ENCODE measurements at regions not wholly inside any gene's neighbourhood (a gene's known extent, or its start where the extent isn't known, plus 50 kb on each side); places are given as distances from the start of the nearest gene placed in this dataset.

DNA sequence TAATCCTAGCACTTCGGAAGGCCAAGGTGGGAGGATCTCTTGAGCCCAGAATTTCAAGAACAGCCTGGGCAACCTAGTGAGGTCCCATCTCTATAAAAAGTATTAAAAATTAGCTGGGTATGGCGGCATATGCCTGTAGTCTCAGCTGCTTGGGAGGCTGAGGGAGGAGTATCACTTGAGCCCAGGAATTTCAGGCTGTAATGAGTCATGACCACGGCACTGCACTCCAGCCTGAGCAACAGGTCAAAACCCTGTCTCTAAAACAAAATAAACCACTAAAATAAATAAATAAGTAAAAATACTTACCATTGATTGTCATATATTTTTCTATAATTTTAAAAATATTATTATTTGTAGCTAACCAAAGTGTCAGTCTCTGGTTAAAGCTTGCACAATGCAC lies 315.6 kb upstream of the SMIM31 start:
- no peak overlapping the region for H3K4me3 ChIP-seq (ENCODE audit: control insufficient read depth, low read depth, low read length)
- peak; percentile 12 for DNase-seq (ENCODE audit: low read depth)
- TF ChIP-seq, protein P1, sequence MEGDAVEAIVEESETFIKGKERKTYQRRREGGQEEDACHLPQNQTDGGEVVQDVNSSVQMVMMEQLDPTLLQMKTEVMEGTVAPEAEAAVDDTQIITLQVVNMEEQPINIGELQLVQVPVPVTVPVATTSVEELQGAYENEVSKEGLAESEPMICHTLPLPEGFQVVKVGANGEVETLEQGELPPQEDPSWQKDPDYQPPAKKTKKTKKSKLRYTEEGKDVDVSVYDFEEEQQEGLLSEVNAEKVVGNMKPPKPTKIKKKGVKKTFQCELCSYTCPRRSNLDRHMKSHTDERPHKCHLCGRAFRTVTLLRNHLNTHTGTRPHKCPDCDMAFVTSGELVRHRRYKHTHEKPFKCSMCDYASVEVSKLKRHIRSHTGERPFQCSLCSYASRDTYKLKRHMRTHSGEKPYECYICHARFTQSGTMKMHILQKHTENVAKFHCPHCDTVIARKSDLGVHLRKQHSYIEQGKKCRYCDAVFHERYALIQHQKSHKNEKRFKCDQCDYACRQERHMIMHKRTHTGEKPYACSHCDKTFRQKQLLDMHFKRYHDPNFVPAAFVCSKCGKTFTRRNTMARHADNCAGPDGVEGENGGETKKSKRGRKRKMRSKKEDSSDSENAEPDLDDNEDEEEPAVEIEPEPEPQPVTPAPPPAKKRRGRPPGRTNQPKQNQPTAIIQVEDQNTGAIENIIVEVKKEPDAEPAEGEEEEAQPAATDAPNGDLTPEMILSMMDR (conservative IDR thresholded peaks at IDR 0.05; ENCODE audit: control insufficient read depth, insufficient read depth, low read depth, low read length): no peak

DNA sequence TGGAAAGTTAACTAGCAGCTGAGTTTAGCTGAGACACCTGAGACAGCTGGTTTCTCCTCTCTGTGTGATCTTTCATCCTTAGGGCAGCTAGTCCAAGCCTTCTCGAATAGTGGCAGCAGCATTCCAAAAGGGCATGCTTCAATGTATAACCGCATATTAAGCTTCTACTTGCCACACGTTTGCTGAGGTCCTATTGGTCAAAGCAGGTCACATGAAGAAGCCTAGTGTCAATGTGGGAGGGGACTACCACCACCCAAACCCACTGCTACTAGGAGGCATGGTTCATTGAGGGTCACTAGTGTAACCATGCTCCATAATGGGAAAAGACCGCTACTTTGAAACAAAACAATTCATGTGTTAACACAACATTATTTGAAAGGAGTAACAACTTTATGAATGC lies 314.9 kb upstream of the SMIM31 start:
- no peak for DNase-seq (ENCODE audit: low read depth)
- TF ChIP-seq, protein P1 (conservative IDR thresholded peaks at IDR 0.05; ENCODE audit: control insufficient read depth, insufficient read depth, low read depth, low read length): no peak
- H3K4me3 ChIP-seq (ENCODE audit: control insufficient read depth, low read depth, low read length): no peak overlapping the region

- DNase-seq (ENCODE audit: low read depth): peak; percentile 42
- no peak overlapping the region for H3K4me3 ChIP-seq (ENCODE audit: control insufficient read depth, low read depth, low read length)
- TF ChIP-seq, protein P1 (conservative IDR thresholded peaks at IDR 0.05; ENCODE audit: control insufficient read depth, insufficient read depth, low read depth, low read length): no peak
Observed at GRCh38 chr4:164440199-164440598, 313.7 kb upstream of the SMIM31 start.

DNA sequence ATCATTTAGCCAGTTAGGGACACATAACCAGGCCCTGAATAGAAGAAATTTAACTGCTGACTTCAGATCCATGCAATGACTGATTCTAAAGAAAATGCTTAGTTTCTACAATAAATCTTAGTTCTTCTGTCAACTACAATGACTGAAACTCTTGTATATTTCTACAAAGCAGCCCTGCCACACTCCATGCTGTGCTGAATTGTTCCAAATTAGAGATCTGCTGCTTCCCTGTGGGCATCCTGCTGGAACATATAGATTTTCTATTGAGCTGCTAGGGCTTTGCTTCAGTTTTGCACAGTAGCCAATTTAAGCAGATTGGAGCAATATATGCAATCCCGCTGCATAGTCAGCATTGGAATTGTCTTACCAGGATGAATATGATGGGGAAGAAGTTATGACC lies 312.8 kb upstream of the SMIM31 start:
- TF ChIP-seq, protein P1 (conservative IDR thresholded peaks at IDR 0.05; ENCODE audit: control insufficient read depth, insufficient read depth, low read depth, low read length): no peak
- H3K4me3 ChIP-seq (ENCODE audit: control insufficient read depth, low read depth, low read length): no peak overlapping the region
- no peak for DNase-seq (ENCODE audit: low read depth)

GRCh38 chr4:164442180-164442579 lies 311.8 kb upstream of the SMIM31 start:
- peak; percentile 1 for DNase-seq (ENCODE audit: low read depth)
- TF ChIP-seq, protein P1 (conservative IDR thresholded peaks at IDR 0.05; ENCODE audit: control insufficient read depth, insufficient read depth, low read depth, low read length): no peak
- H3K4me3 ChIP-seq (ENCODE audit: control insufficient read depth, low read depth, low read length): no peak overlapping the region

DNA sequence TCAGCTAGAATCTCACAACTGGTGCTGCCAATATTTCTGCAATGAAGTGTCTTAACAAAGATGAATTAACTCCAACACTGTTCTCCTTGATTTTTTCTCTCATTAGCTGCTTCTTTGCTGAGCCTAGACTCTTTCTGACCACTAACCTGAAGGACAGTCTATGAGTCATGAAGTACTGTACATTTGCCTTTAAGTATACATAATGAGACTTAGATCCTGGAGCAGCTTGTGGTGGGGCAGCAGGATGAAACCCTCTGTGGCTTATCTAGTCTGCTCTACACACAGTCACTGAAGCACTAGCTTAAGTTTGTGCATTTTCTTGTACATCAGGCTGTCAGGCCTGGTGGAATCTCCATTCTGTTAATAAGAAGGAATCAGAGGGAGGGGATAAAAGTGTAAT lies 307.4 kb upstream of the SMIM31 start:
- peak; percentile 18 for DNase-seq (ENCODE audit: low read depth)
- no peak overlapping the region for H3K4me3 ChIP-seq (ENCODE audit: control insufficient read depth, low read depth, low read length)
- TF ChIP-seq, protein P1 (conservative IDR thresholded peaks at IDR 0.05; ENCODE audit: control insufficient read depth, insufficient read depth, low read depth, low read length): no peak

DNA sequence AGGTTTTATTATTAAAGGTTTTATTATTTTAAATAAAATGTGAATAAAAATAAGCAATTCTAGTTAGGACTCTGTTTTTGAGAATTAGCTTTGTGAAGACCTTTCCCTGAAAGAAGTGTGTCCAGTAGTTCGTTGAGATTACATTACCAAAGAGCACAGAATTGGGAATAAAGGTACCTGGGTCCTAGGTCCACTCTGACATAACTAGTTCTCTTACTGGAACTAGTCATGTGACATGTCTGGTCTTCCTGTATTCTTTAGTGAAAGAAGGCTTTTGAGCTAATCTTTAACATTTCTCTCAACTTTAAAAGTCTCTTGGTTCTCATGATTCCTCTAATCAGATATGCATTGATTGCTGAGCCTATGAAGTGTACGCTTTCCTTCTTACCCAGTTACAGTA lies 292.0 kb upstream of the SMIM31 start:
- TF ChIP-seq, protein P1 (conservative IDR thresholded peaks at IDR 0.05; ENCODE audit: control insufficient read depth, insufficient read depth, low read depth, low read length): no peak
- H3K4me3 ChIP-seq (ENCODE audit: control insufficient read depth, low read depth, low read length): no peak overlapping the region
- DNase-seq (ENCODE audit: low read depth): no peak

All from fibroblast of mammary gland (primary cell).